SK-N-SH (cell line): ENCODE measurements at regions not wholly inside any gene's neighbourhood (a gene's known extent, or its start where the extent isn't known, plus 50 kb on each side); places are given as distances from the start of the nearest gene placed in this dataset.

ENCODE experiments used
- CTCF ChIA-PET: fragments of 300-600, 350-600 bp; formaldehyde crosslinking; extraction: SDS; loops from one replicate; lab custom pipeline; 2021; lab: Yijun Ruan, JAX
- POLR2A ChIA-PET: fragments of 350-600 bp; sonication (Branson Sonifier 250); formaldehyde crosslinking; extraction: SDS; loops from one replicate; lab custom pipeline; 2020; ENCODE audit warnings: antibody characterized with exemption, inconsistent platforms; lab: Yijun Ruan, JAX
- DNase-seq: peaks from one replicate; pipeline ENCODE4 v3.0.0; 2012
- H2AFZ ChIP-seq: fragments of 200-600 bp; sonication (generic); 2 replicates; pipeline ENCODE4 v1.8.1; 2016; ENCODE audit warnings: antibody characterized with exemption, mild to moderate bottlenecking, low read depth
- H3F3A ChIP-seq: fragments of 200-600 bp; sonication (generic); replicated peaks from 2 replicates; pipeline ENCODE3; 2016; ENCODE audit warnings: antibody characterized with exemption, mild to moderate bottlenecking; ENCODE audit not compliant: insufficient read depth
- H3K27ac ChIP-seq, 2 experiments: fragments of 200-500 bp in 1 of 2; fragments of 200-600 bp in 1 of 2; sonication (Bioruptor generic) in 1 of 2; sonication (generic), shearing (Covaris generic) in 1 of 2; 2 replicates each; pipeline versions ENCODE4 v1.5.1 to v1.6.1; 2014 to 2016; ENCODE audit warnings: low read depth in 2 of 2, inconsistent platforms in 1 of 2, low read length in 1 of 2, mild to moderate bottlenecking in 1 of 2, mixed read lengths in 1 of 2
- H3K27me3 ChIP-seq: fragments of 200-600 bp; sonication (generic), shearing (Covaris generic); 2 replicates; pipeline ENCODE4 v1.6.1; 2016; ENCODE audit warnings: mixed run types; ENCODE audit not compliant: insufficient read depth
- H3K36me3 ChIP-seq, 2 experiments: fragments of 200-500 bp in 1 of 2; fragments of 200-600 bp in 1 of 2; sonication (Bioruptor generic) in 1 of 2; sonication (generic) in 1 of 2; replicated peaks in 1 of 2; 2 replicates each; pipeline versions ENCODE3 to v1.5.1; 2014 to 2016; ENCODE audit warnings: low read length in 1 of 2, mild to moderate bottlenecking in 1 of 2; ENCODE audit not compliant: insufficient read depth in 2 of 2, control insufficient read depth in 1 of 2
- H3K4me1 ChIP-seq, 2 experiments: fragments of 200-500 bp in 1 of 2; fragments of 200-600 bp in 1 of 2; sonication (Bioruptor generic) in 1 of 2; sonication (generic), shearing (Covaris generic) in 1 of 2; 2 replicates each; pipeline versions ENCODE4 v1.5.1 to v1.6.1; 2014 to 2016; ENCODE audit warnings: low read depth in 1 of 2, low read length in 1 of 2, mixed run types in 1 of 2; ENCODE audit not compliant: insufficient read depth in 2 of 2, control insufficient read depth in 1 of 2
- H3K4me2 ChIP-seq: fragments of 200-600 bp; sonication (generic), shearing (Covaris generic); 2 replicates; pipeline ENCODE4 v1.6.1; 2017; ENCODE audit warnings: mixed run types
- H3K4me3 ChIP-seq, 2 experiments: fragments of 200-500 bp in 1 of 2; fragments of 200-600 bp in 1 of 2; sonication (Bioruptor generic) in 1 of 2; sonication (generic), shearing (Covaris generic) in 1 of 2; 2 replicates each; pipeline versions ENCODE4 v1.5.1 to v1.8.1; 2014 to 2016; ENCODE audit warnings: low read depth in 2 of 2, inconsistent platforms in 1 of 2, low read length in 1 of 2, mild to moderate bottlenecking in 1 of 2, mixed read lengths in 1 of 2, moderate library complexity in 1 of 2
- H3K79me2 ChIP-seq: fragments of 200-600 bp; sonication (generic); 2 replicates; pipeline ENCODE4 v1.8.1; 2017; ENCODE audit warnings: mild to moderate bottlenecking; ENCODE audit not compliant: insufficient read depth
- H3K9ac ChIP-seq: fragments of 200-600 bp; sonication (generic); 2 replicates; pipeline ENCODE4 v1.6.1; 2017; ENCODE audit warnings: mixed run types
- H3K9me2 ChIP-seq: fragments of 200-600 bp; sonication (generic); 2 replicates; pipeline ENCODE4 v1.6.1; 2017; ENCODE audit warnings: mixed run types
- H3K9me3 ChIP-seq: fragments of 200-600 bp; sonication (generic); 2 replicates; pipeline ENCODE4 v1.6.1; 2017; ENCODE audit warnings: mixed run types, mild to moderate bottlenecking, moderate library complexity
- H4K20me1 ChIP-seq: fragments of 200-600 bp; sonication (generic); 2 replicates; pipeline ENCODE4 v1.6.1; 2017; ENCODE audit warnings: mild to moderate bottlenecking, mixed run types; ENCODE audit not compliant: insufficient read depth
- CHD2 ChIP-seq: fragments of 150-350 bp; IDR thresholded peaks from 2 replicates; pipeline ENCODE4 v1.6.1; 2018; ENCODE audit warnings: low read length; ENCODE audit not compliant: partially characterized antibody
- CTCF ChIP-seq: fragments of 200-600 bp; sonication (generic); IDR thresholded peaks from 2 replicates; pipeline ENCODE4 v1.6.1; 2017; ENCODE audit warnings: antibody characterized with exemption, mild to moderate bottlenecking, moderate library complexity
- ELF1 ChIP-seq: IDR thresholded peaks from 2 replicates; pipeline ENCODE4 v1.4.0; 2012
- EP300 ChIP-seq, 2 experiments: IDR thresholded peaks; 2 replicates each; pipeline versions ENCODE4 v1.4.0 to v1.6.1; 2012; ENCODE audit warnings: borderline replicate concordance in 1 of 2, low read depth in 1 of 2, low read length in 1 of 2
- FOSL2 ChIP-seq: IDR thresholded peaks from 2 replicates; pipeline ENCODE4 v1.4.0; 2012; ENCODE audit warnings: low read depth, mild to moderate bottlenecking, moderate library complexity, borderline replicate concordance
- FOXJ3 ChIP-seq: sonication (generic); formaldehyde crosslinking; IDR thresholded peaks from 2 replicates; pipeline ENCODE4 v1.5.1; 2020; ENCODE audit warnings: mild to moderate bottlenecking, missing genetic modification reagents
- GABPA ChIP-seq: IDR thresholded peaks from 2 replicates; pipeline ENCODE4 v1.4.0; 2012; ENCODE audit warnings: low read depth, mild to moderate bottlenecking
- GATA2 ChIP-seq: sonication (generic); formaldehyde crosslinking; IDR thresholded peaks from 2 replicates; pipeline ENCODE4 v1.5.0; 2020; ENCODE audit warnings: mild to moderate bottlenecking, missing genetic modification reagents
- IRF3 ChIP-seq: fragments of 150-350 bp; IDR thresholded peaks from 2 replicates; pipeline ENCODE4 v1.6.1; 2016; ENCODE audit warnings: mild to moderate bottlenecking, low read depth, low read length
- JUND ChIP-seq: IDR thresholded peaks from 2 replicates; pipeline ENCODE4 v1.4.0; 2012
- MXI1 ChIP-seq: IDR thresholded peaks from 2 replicates; pipeline ENCODE4 v1.6.1; 2012; ENCODE audit warnings: mild to moderate bottlenecking, low read depth, low read length, improper control_type of control experiment
- PBX3 ChIP-seq: IDR thresholded peaks from 2 replicates; pipeline ENCODE4; 2012
- RCOR1 ChIP-seq: fragments of 150-350 bp; IDR thresholded peaks from 2 replicates; pipeline ENCODE4 v1.6.1; 2017; ENCODE audit warnings: antibody characterized with exemption, low read length
- RXRA ChIP-seq: IDR thresholded peaks from 2 replicates; pipeline ENCODE4 v1.4.0; 2012; ENCODE audit warnings: low read depth, mild to moderate bottlenecking, borderline replicate concordance
- SIN3A ChIP-seq: IDR thresholded peaks from 2 replicates; pipeline ENCODE4 v1.6.1; 2012; ENCODE audit warnings: low read depth, mild to moderate bottlenecking, low read length, moderate library complexity, borderline replicate concordance
- TCF12 ChIP-seq: IDR thresholded peaks from 2 replicates; pipeline ENCODE4 v1.4.0; 2012
- TEAD4 ChIP-seq: IDR thresholded peaks from 2 replicates; pipeline ENCODE4 v1.4.0; 2012; ENCODE audit warnings: mild to moderate bottlenecking, borderline replicate concordance; ENCODE audit not compliant: insufficient read depth
- USF1 ChIP-seq: IDR thresholded peaks from 2 replicates; pipeline ENCODE4 v1.4.0; 2012; ENCODE audit warnings: low read depth, borderline replicate concordance
- ZBTB33 ChIP-seq: IDR thresholded peaks from 2 replicates; pipeline ENCODE4 v1.4.0; 2012; ENCODE audit warnings: low read depth, borderline replicate concordance
- WGBS: methylation state at CpG from one replicate; pipeline ENCODE4 v1.1.6; 2017; ENCODE audit warnings: low lambda C conversion rate; 5-methylcytosine and 5-hydroxymethylcytosine counted together

GRCh38 chr10:9757176-9757575, 1260.5 kb upstream of the CELF2 start:
- H3K9me3 ChIP-seq = no peaks in the 10 kb centered on the region
- ChIA-PET CTCF (no interaction called here), POLR2A (no interaction called here)
- H2AFZ ChIP-seq = no peak overlapping the region
- no peaks in the 10 kb centered on the region for H3K27me3 ChIP-seq
- no peaks in the 10 kb centered on the region for H3K79me2 ChIP-seq
- no peak overlapping the region for H3K9ac ChIP-seq
- TF ChIP-seq PBX3 (no peak), RXRA (no peak), ELF1 (no peak), JUND (no peak), ZBTB33 (no peak), RCOR1 (no peak), MXI1 (no peak), GATA2 (CRISPR knock-in tag) (no peak), FOSL2 (no peak), USF1 (no peak)
- H3K4me2 ChIP-seq = no peak overlapping the region
- no peaks in the 10 kb centered on the region for H3K36me3 ChIP-seq
- DNase-seq = no peak
- no peaks in the 10 kb centered on the region for H3F3A ChIP-seq
- H3K4me1 ChIP-seq = no peaks in the 10 kb centered on the region
- WGBS = 40% methylated on average over 6 of the region's 6 CpGs
- no peak overlapping the region for H3K27ac ChIP-seq
- no peaks in the 10 kb centered on the region for H3K9me2 ChIP-seq
- no peak overlapping the region for H3K4me3 ChIP-seq
- no peaks in the 10 kb centered on the region for H4K20me1 ChIP-seq

- POLR2A ChIA-PET = no interaction called here
- no peak for TF ChIP-seq FOXJ3 (CRISPR knock-in tag)
- TF ChIP-seq GATA2 (CRISPR knock-in tag) = no peak
- no peak for TF ChIP-seq GABPA
- no peak for TF ChIP-seq CHD2
- no peak for TF ChIP-seq TEAD4
- no peak for TF ChIP-seq CTCF
- no peak for TF ChIP-seq TCF12
- TF ChIP-seq SIN3A = no peak
- no peak for TF ChIP-seq EP300 (IDR thresholded peaks at IDR 0.05; ENCODE audit: borderline replicate concordance in 1 of 2, low read depth in 1 of 2, low read length in 1 of 2)
- no peak for TF ChIP-seq FOSL2
- no peak for TF ChIP-seq IRF3
- TF ChIP-seq MXI1 = no peak
- TF ChIP-seq RXRA = no peak
These were observed 1258.1 kb upstream of the CELF2 start for GRCh38 chr10:9759596-9759995.

More at GRCh38 chr10:9759596-9759995, 1258.1 kb upstream of the CELF2 start:
- H2AFZ ChIP-seq = no peak overlapping the region
- no peak for DNase-seq
- H3K9ac ChIP-seq = no peak overlapping the region
- no peaks in the 10 kb centered on the region for H3K27me3 ChIP-seq
- H3K27ac ChIP-seq = no peak overlapping the region
- H3K79me2 ChIP-seq = no peaks in the 10 kb centered on the region
- no peaks in the 10 kb centered on the region for H3K9me2 ChIP-seq
- no peaks in the 10 kb centered on the region for H4K20me1 ChIP-seq
- 24% methylated on average over 3 of the region's 3 CpGs for WGBS
- no peaks in the 10 kb centered on the region for H3K9me3 ChIP-seq
- H3K4me3 ChIP-seq = no peak overlapping the region
- no peaks in the 10 kb centered on the region for H3K36me3 ChIP-seq
- H3K4me2 ChIP-seq = no peak overlapping the region
- no peaks in the 10 kb centered on the region for H3K4me1 ChIP-seq
- no peaks in the 10 kb centered on the region for H3F3A ChIP-seq
- CTCF ChIA-PET = no interaction called here
